ENCODE measurements at regions not wholly inside any gene's neighbourhood (a gene's known extent, or its start where the extent isn't known, plus 50 kb on each side); places are given as distances from the start of the nearest gene placed in this dataset.

DNA sequence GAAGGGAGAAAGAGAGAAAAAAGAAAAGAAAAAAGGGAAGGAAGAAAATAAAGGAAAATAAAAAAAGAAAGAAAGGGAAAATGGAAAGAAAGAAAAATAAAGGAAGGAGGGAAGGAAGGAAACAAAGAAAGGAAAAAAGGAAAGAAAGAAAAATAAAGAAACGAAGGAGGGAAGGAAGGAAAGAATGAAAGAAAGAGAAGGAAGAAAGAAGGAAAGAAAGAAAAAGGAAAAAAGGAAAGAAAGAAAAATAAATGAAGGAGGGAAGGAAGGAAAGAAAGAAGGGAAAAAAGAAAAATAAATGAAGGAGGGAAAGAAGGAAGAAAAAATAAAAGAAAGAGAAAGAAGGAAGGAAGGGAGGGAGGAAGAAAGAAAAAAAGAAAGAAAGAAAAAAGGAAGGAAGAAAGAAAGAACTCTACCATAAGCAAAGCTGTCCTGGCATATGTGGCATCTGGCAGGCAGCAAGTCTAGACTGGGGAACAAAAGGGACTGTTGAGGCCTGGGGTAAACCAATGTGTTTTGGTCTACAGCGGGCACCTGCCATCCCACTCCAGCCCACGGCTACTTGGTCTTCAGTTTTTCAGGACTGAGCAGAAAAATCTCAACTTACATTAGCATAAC is 86.9 kb downstream of the TFAP2C start:
- TF ChIP-seq POLR2A (IDR thresholded peaks at IDR 0.05) = no peak
- TF ChIP-seq, protein P1, sequence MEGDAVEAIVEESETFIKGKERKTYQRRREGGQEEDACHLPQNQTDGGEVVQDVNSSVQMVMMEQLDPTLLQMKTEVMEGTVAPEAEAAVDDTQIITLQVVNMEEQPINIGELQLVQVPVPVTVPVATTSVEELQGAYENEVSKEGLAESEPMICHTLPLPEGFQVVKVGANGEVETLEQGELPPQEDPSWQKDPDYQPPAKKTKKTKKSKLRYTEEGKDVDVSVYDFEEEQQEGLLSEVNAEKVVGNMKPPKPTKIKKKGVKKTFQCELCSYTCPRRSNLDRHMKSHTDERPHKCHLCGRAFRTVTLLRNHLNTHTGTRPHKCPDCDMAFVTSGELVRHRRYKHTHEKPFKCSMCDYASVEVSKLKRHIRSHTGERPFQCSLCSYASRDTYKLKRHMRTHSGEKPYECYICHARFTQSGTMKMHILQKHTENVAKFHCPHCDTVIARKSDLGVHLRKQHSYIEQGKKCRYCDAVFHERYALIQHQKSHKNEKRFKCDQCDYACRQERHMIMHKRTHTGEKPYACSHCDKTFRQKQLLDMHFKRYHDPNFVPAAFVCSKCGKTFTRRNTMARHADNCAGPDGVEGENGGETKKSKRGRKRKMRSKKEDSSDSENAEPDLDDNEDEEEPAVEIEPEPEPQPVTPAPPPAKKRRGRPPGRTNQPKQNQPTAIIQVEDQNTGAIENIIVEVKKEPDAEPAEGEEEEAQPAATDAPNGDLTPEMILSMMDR (IDR thresholded peaks at IDR 0.05) = no peak
